Neural cell (in vitro differentiated cells): ENCODE measurements at regions not wholly inside any gene's neighbourhood (a gene's known extent, or its start where the extent isn't known, plus 50 kb on each side); places are given as distances from the start of the nearest gene placed in this dataset.

Source experiments
- H2AFZ ChIP-seq: fragments of 200-600, 300-800 bp; sonication (generic), shearing (Covaris generic); 2 replicates; pipeline ENCODE4 v1.6.0; 2014; ENCODE audit warnings: low read depth, mild to moderate bottlenecking, antibody characterized with exemption, low read length, moderate library complexity
- H3F3A ChIP-seq: fragments of 200-600 bp; shearing (Covaris generic); 2 replicates; pipeline ENCODE4 v1.6.1; 2016; ENCODE audit warnings: mild to moderate bottlenecking, moderate library complexity, mixed read lengths, antibody characterized with exemption, low read length; ENCODE audit not compliant: insufficient read depth, poor library complexity, severe bottlenecking
- H3K27ac ChIP-seq: fragments of 200-600, 300-800 bp; sonication (generic), shearing (Covaris generic); 2 replicates; pipeline ENCODE4 v1.5.1; 2014; ENCODE audit warnings: mild to moderate bottlenecking, low read length, moderate library complexity
- H3K27me3 ChIP-seq: fragments of 300-800, 200-600 bp; sonication (generic), shearing (Covaris generic); 2 replicates; pipeline ENCODE4 v1.6.0; 2014; ENCODE audit warnings: mild to moderate bottlenecking, low read depth, low read length, moderate library complexity; ENCODE audit not compliant: insufficient read depth
- H3K36me3 ChIP-seq: fragments of 300-800, 200-600 bp; sonication (generic), shearing (Covaris generic); 2 replicates; pipeline ENCODE4 v1.5.1; 2014; ENCODE audit warnings: mild to moderate bottlenecking, antibody characterized with exemption, low read length, moderate library complexity; ENCODE audit not compliant: insufficient read depth
- H3K4me2 ChIP-seq: fragments of 300-800, 200-600 bp; sonication (generic), shearing (Covaris generic); 2 replicates; pipeline ENCODE4 v1.6.0; 2014; ENCODE audit warnings: mild to moderate bottlenecking, low read length
- H3K4me3 ChIP-seq: fragments of 300-800, 200-600 bp; sonication (generic), shearing (Covaris generic); 2 replicates; pipeline ENCODE4 v1.5.1; 2014; ENCODE audit warnings: mild to moderate bottlenecking, low read length, moderate library complexity
- H3K79me2 ChIP-seq: fragments of 200-600 bp; shearing (Covaris generic); replicated peaks from 2 replicates; pipeline ENCODE4 v1.6.0; 2014; ENCODE audit warnings: mild to moderate bottlenecking, low read length, moderate library complexity; ENCODE audit not compliant: insufficient read depth
- H3K9ac ChIP-seq: fragments of 300-800, 200-600 bp; sonication (generic), shearing (Covaris generic); 2 replicates; pipeline ENCODE4 v1.6.1; 2016; ENCODE audit warnings: mild to moderate bottlenecking, low read length, mixed read lengths
- H3K9me2 ChIP-seq: fragments of 200-600 bp; shearing (Covaris generic); 2 replicates; pipeline ENCODE4 v1.6.1; 2016; ENCODE audit warnings: mild to moderate bottlenecking, low read length, mixed read lengths; ENCODE audit not compliant: insufficient read depth
- H3K9me3 ChIP-seq: fragments of 200-600, 300-800 bp; sonication (generic), shearing (Covaris generic); 2 replicates; pipeline ENCODE4 v1.6.1; 2016; ENCODE audit warnings: mild to moderate bottlenecking, mixed run types, low read length, moderate library complexity, mixed read lengths
- H4K20me1 ChIP-seq: fragments of 200-600 bp; shearing (Covaris generic); 2 replicates; pipeline ENCODE4 v1.6.1; 2016; ENCODE audit warnings: mild to moderate bottlenecking, mixed run types; ENCODE audit not compliant: insufficient read depth
- CTCF ChIP-seq: fragments of 450-650 bp; IDR thresholded peaks from 2 replicates; pipeline ENCODE4 v1.5.1; 2014; ENCODE audit warnings: antibody characterized with exemption, mild to moderate bottlenecking, moderate library complexity; ENCODE audit not compliant: poor library complexity, severe bottlenecking
- EP300 ChIP-seq: fragments of 450-650 bp; conservative IDR thresholded peaks from 2 replicates; pipeline ENCODE4 v1.6.1; 2014; ENCODE audit warnings: antibody characterized with exemption, mild to moderate bottlenecking, moderate library complexity; ENCODE audit not compliant: poor library complexity, severe bottlenecking
- EZH2 ChIP-seq: fragments of 200-600, 300-800 bp; shearing (Covaris generic), sonication (generic); IDR thresholded peaks from 2 replicates; pipeline ENCODE4 v1.6.1; 2014; ENCODE audit warnings: antibody characterized with exemption, low read length, borderline replicate concordance, mild to moderate bottlenecking; ENCODE audit not compliant: insufficient read depth, poor library complexity, severe bottlenecking
- MXI1 ChIP-seq: fragments of 450-650 bp; conservative IDR thresholded peaks from 2 replicates; pipeline ENCODE4 v1.6.1; 2014; ENCODE audit warnings: antibody characterized with exemption, mild to moderate bottlenecking; ENCODE audit not compliant: poor library complexity, severe bottlenecking
- POLR2AphosphoS5 ChIP-seq: IDR thresholded peaks from 2 replicates; pipeline ENCODE4 v1.6.1; 2012
- RAD21 ChIP-seq: fragments of 450-650 bp; conservative IDR thresholded peaks from 2 replicates; pipeline ENCODE4 v1.6.1; 2014; ENCODE audit warnings: antibody characterized with exemption, mild to moderate bottlenecking, moderate library complexity
- SMC3 ChIP-seq: fragments of 450-650 bp; conservative IDR thresholded peaks from 2 replicates; pipeline ENCODE4 v1.6.1; 2014; ENCODE audit warnings: antibody characterized with exemption, mild to moderate bottlenecking, moderate library complexity; ENCODE audit not compliant: poor library complexity
- TAF1 ChIP-seq: IDR thresholded peaks from 2 replicates; pipeline ENCODE4 v1.6.1; 2012; ENCODE audit warnings: low read depth
- TF ChIP-seq, protein P1 (sequence below): IDR thresholded peaks from 2 replicates; pipeline ENCODE4 v1.6.1; 2012; ENCODE audit warnings: borderline replicate concordance

DNA sequence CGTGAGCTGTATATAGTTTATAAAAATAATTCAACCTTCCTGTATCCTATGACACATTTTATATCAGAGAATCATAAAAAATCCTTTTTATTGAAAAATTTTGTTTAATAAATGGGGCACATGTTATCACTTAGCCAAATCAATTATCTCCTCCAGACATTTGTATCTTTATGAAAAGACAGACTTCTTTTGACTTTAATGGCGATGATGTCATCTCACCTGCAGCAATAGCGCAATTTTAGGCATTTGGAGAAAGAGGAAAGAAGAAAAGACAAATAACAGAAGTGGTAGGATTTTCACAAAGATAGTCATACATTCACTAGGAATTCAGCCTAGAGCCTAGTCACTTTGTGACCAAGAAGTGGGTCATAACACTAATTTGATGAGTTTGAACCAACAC, 444.5 kb downstream of the PREX1 start:
- no peak overlapping the region for H2AFZ ChIP-seq
- no peak overlapping the region for H3K4me3 ChIP-seq
- no peaks in the 10 kb centered on the region for H3F3A ChIP-seq
- H3K9me2 ChIP-seq, result no peaks in the 10 kb centered on the region
- H3K79me2 ChIP-seq, result no peaks in the 10 kb centered on the region
- H4K20me1 ChIP-seq, result no peaks in the 10 kb centered on the region
- TF ChIP-seq MXI1, result no peak
- no peak for TF ChIP-seq EZH2
- no peak for TF ChIP-seq POLR2AphosphoS5
- no peak for TF ChIP-seq SMC3
- no peak for TF ChIP-seq TAF1
- no peak for TF ChIP-seq EP300
- no peak for TF ChIP-seq RAD21
- TF ChIP-seq, protein P1, sequence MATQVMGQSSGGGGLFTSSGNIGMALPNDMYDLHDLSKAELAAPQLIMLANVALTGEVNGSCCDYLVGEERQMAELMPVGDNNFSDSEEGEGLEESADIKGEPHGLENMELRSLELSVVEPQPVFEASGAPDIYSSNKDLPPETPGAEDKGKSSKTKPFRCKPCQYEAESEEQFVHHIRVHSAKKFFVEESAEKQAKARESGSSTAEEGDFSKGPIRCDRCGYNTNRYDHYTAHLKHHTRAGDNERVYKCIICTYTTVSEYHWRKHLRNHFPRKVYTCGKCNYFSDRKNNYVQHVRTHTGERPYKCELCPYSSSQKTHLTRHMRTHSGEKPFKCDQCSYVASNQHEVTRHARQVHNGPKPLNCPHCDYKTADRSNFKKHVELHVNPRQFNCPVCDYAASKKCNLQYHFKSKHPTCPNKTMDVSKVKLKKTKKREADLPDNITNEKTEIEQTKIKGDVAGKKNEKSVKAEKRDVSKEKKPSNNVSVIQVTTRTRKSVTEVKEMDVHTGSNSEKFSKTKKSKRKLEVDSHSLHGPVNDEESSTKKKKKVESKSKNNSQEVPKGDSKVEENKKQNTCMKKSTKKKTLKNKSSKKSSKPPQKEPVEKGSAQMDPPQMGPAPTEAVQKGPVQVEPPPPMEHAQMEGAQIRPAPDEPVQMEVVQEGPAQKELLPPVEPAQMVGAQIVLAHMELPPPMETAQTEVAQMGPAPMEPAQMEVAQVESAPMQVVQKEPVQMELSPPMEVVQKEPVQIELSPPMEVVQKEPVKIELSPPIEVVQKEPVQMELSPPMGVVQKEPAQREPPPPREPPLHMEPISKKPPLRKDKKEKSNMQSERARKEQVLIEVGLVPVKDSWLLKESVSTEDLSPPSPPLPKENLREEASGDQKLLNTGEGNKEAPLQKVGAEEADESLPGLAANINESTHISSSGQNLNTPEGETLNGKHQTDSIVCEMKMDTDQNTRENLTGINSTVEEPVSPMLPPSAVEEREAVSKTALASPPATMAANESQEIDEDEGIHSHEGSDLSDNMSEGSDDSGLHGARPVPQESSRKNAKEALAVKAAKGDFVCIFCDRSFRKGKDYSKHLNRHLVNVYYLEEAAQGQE, result no peak
- no peak for TF ChIP-seq CTCF
- H3K27me3 ChIP-seq, result no peaks in the 10 kb centered on the region
- H3K4me2 ChIP-seq, result no peak overlapping the region
- no peaks in the 10 kb centered on the region for H3K9me3 ChIP-seq
- H3K27ac ChIP-seq, result no peak overlapping the region
- no peaks in the 10 kb centered on the region for H3K36me3 ChIP-seq
- no peak overlapping the region for H3K9ac ChIP-seq

GRCh38 chr20:48382304-48382703, 445.5 kb downstream of the PREX1 start:
- Histone ChIP-seq H3K9me3 (no peaks in the 10 kb centered on the region), H3K27me3 (no peaks in the 10 kb centered on the region), H3K27ac (no peak overlapping the region), H3K9ac (no peak overlapping the region), H3K9me2 (no peaks in the 10 kb centered on the region), H4K20me1 (no peaks in the 10 kb centered on the region), H3K4me3 (no peak overlapping the region), H3K36me3 (no peaks in the 10 kb centered on the region), H3F3A (no peaks in the 10 kb centered on the region), H3K4me2 (no peak overlapping the region), H3K79me2 (no peaks in the 10 kb centered on the region), H2AFZ (no peak overlapping the region)
- TF ChIP-seq EZH2 (no peak), RAD21 (no peak), POLR2AphosphoS5 (no peak), EP300 (no peak), TAF1 (no peak), CTCF (no peak), MXI1 (no peak), SMC3 (no peak)
- TF ChIP-seq, protein P1, result no peak
